GM21360 (cell line): ENCODE measurements at regions not wholly inside any gene's neighbourhood (a gene's known extent, or its start where the extent isn't known, plus 50 kb on each side); places are given as distances from the start of the nearest gene placed in this dataset.

Source experiments
- ATAC-seq: cut with Tn5 transposase; IDR thresholded peaks from one replicate; pipeline ENCODE4 v1.9.1; 2021; ENCODE audit warnings: mild to moderate bottlenecking, moderate library complexity; ENCODE audit not compliant: unreplicated experiment

DNA sequence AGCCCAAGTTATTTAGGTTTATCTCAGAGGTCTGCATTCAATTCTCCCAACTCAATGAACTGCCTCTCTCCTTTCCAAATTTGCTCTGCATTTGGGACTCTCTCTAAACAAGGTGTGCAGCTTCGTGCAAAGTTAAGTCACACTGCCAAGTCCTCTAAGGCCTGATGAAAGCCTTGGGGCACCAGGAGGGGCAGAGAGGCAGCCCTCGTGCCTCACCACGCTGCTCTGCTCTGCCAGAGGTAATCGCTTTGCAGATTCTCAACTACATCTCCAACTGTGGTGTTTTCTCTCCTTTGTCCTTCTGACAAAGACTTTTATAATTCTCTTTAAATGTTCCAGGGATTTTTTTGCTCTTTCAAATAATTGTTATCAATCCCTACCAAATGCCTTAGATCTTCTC, 283.0 kb downstream of the MEIS1 start:
- no peak for ATAC-seq

GRCh38 chr2:66721776-66722175, 286.9 kb downstream of the MEIS1 start:
- no peak for ATAC-seq

DNA sequence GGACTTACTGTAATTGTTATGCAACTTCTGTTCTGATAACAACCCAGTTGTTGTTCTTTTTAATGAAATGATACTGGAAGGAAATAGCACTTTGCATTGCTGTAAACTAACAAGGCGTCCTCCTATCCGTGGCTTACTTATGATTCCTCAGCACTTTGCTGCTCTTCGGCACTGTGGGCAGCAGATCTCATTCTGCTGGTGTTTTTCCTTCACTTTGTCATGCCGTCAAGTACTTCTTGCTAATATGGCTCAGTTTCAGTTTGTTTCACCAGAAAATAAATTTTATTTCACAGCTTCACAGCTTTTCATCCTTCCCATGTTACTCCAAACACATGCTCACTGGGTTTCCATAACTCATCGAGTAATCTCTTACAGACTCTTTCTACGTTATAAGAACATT, 289.3 kb downstream of the MEIS1 start:
- no peak for ATAC-seq

- ATAC-seq: no peak
These were observed 294.7 kb downstream of the MEIS1 start for GRCh38 chr2:66729416-66730330.

DNA sequence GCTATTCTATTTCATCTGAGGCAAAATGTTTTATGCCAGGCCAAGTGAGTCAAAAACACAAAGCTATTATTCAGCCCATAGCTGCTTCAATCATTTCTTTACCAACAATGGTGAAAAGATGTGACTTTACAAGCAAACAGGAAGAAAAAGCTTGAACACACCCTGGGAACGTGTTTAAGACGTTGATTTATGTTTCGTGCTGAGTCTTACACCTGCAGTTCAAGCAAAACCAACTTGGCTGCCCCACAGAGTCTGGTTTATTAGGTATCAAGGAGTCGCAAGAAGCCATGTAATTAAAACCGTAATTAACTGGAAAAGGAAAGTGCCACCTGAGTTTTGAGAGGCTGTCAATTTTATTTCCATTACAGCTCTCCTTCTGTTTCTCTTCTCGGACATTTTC, 295.5 kb downstream of the MEIS1 start:
- no peak for ATAC-seq

DNA sequence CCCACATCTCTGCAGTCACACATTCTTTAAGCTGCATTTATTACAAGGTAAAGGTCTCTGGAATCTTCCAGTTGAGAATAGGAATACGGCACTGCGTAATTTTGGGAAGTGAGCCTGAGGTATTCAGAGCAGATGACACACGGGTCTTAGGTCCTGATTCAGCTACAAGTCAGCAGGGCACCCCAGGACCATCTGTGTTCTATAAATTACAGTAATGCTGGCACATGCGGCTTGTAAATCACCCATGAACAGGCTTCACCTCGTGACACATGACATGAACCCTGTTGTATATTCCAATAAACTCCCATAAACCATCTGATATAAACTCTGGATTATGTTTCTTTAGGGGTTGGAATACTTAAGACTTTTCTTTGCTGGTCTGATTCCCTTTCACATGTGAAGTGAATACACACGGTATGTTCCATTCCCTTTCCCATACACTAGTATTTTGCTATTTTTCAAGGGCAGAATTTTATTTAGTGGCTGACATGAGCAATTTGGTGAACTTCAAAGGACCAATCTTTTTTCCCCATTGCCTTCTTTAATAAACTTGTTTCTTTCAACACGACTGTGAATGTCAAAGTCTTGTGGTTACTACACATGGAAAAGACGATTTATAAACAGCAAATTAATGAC, 298.6 kb downstream of the MEIS1 start:
- no peak for ATAC-seq

GRCh38 chr2:66748939-66749338, 314.0 kb downstream of the MEIS1 start:
- ATAC-seq: no peak

GRCh38 chr2:66749566-66749965, 314.6 kb downstream of the MEIS1 start:
- ATAC-seq: no peak

DNA sequence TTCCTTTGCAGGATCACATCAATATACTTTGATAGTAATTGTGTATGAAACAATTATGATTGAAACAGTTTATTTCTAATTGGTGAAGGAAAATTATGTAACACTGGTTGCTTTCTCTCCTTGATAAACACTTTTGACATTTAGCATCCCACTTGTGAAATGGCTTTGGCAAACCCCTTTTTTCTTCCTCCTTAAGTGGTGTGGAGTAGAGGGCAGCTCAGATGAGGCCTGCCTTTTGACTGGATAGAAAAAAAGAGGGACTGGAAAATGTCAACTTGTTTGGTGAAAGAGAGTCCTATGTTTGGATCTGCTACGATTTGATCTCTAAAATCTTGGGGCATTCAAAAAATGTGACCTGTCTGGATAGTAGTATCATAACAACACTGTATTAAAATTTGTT, 318.3 kb downstream of the MEIS1 start:
- no peak for ATAC-seq

DNA sequence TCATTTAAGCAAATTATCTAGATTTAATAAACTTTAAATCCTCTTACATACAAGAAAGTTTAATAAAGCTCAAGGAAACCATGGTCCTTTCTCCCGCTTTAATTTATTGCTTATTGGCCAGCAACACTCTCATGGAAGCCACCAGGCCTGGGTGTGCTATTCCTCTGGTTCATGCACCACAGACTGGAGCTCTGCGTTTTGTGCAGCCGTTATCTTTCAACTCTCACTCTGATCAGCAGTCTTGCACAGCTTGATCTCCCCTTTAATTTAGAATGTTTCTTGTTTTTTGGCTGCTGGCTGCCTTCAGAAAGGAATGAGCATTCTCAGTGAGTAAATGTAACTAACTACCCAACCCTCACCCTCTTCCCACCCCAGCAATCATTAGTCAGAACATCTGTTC, 318.7 kb downstream of the MEIS1 start:
- no peak for ATAC-seq

GRCh38 chr2:66755974-66756373, 321.0 kb downstream of the MEIS1 start:
- no peak for ATAC-seq

DNA sequence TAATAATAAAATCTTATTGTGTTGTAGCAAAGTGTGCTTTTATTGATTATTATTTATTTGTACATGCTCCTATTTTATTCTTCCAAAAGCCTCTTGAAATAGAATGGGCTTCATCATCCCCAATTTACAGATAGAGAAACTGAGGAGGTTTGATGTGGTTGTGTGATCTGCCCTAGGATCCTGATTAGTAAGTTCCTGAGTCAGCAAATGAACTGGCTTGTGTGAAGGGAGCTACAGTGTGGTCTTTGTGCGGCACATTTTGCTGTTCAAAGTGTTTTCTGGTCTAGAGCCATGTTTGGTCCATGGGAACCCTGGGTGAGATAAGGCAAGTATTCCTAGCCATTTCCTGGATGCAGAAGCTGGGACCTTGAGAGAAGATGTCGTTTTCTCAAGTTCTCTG, 326.9 kb downstream of the MEIS1 start:
- ATAC-seq: no peak

- no peak for ATAC-seq
These were observed 327.8 kb downstream of the MEIS1 start for GRCh38 chr2:66762761-66763160.

- ATAC-seq: no peak
These were observed 331.7 kb downstream of the MEIS1 start for GRCh38 chr2:66766582-66766981.

- no peak for ATAC-seq
These were observed 336.5 kb downstream of the MEIS1 start for GRCh38 chr2:66771359-66771976.

DNA sequence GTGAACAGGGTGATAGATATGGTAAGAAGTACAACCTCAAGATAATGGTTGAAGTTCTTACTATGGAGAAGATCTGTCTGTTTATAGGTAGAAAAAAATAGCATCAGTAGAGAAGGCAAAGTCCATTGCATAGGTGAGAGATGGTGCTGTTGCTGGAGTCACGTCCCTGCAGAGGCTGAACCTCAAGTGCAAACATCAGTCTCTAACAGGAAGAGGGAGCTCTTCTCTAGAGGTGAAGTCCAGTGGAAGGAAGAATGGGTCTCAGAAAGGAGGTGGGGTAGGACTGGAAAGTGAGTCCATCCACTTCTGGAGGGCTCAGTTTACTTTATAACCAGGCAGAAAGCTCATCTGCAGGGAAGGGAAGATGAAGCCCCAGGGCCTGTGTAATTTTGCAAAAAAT, 337.7 kb downstream of the MEIS1 start:
- no peak for ATAC-seq

DNA sequence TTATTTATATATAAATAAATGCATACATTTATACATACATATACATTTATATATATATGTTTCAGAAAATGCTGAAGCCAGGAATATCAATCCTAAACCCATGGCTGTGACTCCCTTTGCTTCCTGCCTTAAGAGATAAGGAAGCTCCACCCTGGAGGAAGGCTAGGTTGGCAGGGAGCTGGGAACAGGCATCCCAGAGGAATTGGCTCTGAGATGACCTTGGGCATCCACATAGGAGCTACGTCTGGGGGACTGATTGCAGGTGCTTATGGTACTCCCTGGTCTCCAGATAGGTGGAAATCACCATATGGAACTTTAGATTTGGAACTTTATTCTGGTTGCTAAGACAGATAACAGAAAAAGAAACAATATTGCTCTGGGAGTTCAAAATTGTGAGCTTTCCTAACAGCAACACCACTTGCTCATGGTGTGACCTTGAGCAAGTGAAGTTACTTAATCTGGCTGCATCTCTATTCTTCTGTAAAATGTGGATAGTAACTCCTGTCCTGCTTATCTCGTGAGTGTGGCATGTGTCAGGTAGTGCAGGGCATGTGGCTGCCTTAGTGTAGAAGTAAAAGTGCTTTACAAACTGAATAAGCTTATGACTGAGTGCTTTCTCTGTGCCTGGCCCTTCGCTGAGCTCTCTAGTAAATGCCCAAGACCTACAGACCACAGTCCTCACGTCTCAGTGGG, 341.0 kb downstream of the MEIS1 start:
- ATAC-seq: no peak

DNA sequence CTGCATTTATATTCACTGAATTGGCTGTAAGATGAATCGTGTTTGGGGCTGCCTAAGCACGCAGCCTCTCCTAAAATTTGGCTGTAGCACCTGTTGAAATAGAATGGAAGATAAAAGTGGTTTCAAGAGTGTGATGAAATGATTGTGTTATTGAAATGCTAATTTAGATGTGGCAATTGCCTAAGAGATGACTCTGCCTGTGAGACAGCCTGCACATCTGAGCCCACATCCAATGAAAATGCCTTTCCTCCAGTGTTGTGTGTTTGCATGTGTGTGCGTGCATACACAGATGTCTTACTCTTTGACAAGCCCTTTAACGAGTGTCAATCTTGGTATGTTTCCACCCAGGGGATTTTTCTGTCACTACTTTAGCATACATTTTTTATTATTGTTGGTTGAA, 346.9 kb downstream of the MEIS1 start:
- ATAC-seq: no peak

GRCh38 chr2:66782780-66783361, 347.9 kb downstream of the MEIS1 start:
- ATAC-seq: no peak

GRCh38 chr2:66789741-66790140, 354.8 kb downstream of the MEIS1 start:
- no peak for ATAC-seq

GRCh38 chr2:66790651-66791181, 355.8 kb downstream of the MEIS1 start:
- no peak for ATAC-seq
